SK-N-SH treated with all-trans-retinoic acid at 6 μM for 48 hours (cell line): ENCODE measurements at regions not wholly inside any gene's neighbourhood (a gene's known extent, or its start where the extent isn't known, plus 50 kb on each side); places are given as distances from the start of the nearest gene placed in this dataset.

Source experiments
- ATAC-seq: fragments of 200-7000 bp; cut with Tn5 transposase; 3 replicates; pipeline ENCODE4 v1.9.1; 2020; ENCODE audit warnings: mild to moderate bottlenecking, moderate library complexity
- ARNTL ChIP-seq: fragments of 450-650 bp; formaldehyde crosslinking; IDR thresholded peaks from 2 replicates; pipeline ENCODE4 v1.5.0; 2020; ENCODE audit warnings: low read depth, mild to moderate bottlenecking, moderate library complexity, borderline replicate concordance
- BACH2 ChIP-seq: fragments of 250-450 bp; sonication (Bioruptor Pico); IDR thresholded peaks from 2 replicates; pipeline ENCODE4 v1.9.0; 2021; ENCODE audit warnings: mild to moderate bottlenecking, borderline replicate concordance
- CREB5 ChIP-seq: fragments of 250-450 bp; sonication (Bioruptor Pico); IDR thresholded peaks from 2 replicates; pipeline ENCODE4 v1.5.1; 2020; ENCODE audit warnings: low read depth, mild to moderate bottlenecking, moderate library complexity
- CSDC2 ChIP-seq: fragments of 250-450 bp; sonication (Bioruptor Pico); IDR thresholded peaks from 2 replicates; pipeline ENCODE4 v1.5.0; 2020; ENCODE audit warnings: mild to moderate bottlenecking, moderate library complexity
- CSRNP3 ChIP-seq: fragments of 250-450 bp; sonication (Bioruptor Pico); IDR thresholded peaks from 2 replicates; pipeline ENCODE4 v1.5.1; 2021; ENCODE audit warnings: mild to moderate bottlenecking, moderate library complexity
- ESRRG ChIP-seq: fragments of 250-450 bp; sonication (Bioruptor Pico); IDR thresholded peaks from 2 replicates; pipeline ENCODE4 v1.6.1; 2021; ENCODE audit warnings: mild to moderate bottlenecking
- GLIS3 ChIP-seq: fragments of 250-450 bp; sonication (Bioruptor Pico); IDR thresholded peaks from 2 replicates; pipeline ENCODE4 v1.5.0; 2020; ENCODE audit warnings: mild to moderate bottlenecking, moderate library complexity
- ISL1 ChIP-seq: fragments of 250-450 bp; sonication (Bioruptor Pico); IDR thresholded peaks from 2 replicates; pipeline ENCODE4 v2.1.2; 2022; ENCODE audit warnings: mild to moderate bottlenecking, moderate library complexity
- OSR1 ChIP-seq: fragments of 250-450 bp; sonication (Bioruptor Pico); IDR thresholded peaks from 2 replicates; pipeline ENCODE4 v1.8.0; 2022; ENCODE audit warnings: moderate library complexity, mild to moderate bottlenecking, inconsistent platforms
- PATZ1 ChIP-seq: fragments of 250-450 bp; sonication (Bioruptor Pico); IDR thresholded peaks from 2 replicates; pipeline ENCODE4 v1.8.0; 2020; ENCODE audit warnings: mild to moderate bottlenecking, moderate library complexity, borderline replicate concordance
- POU6F1 ChIP-seq: fragments of 250-450 bp; sonication (Bioruptor Pico); IDR thresholded peaks from 2 replicates; pipeline ENCODE4 v1.8.0; 2021; ENCODE audit warnings: low read depth, mild to moderate bottlenecking, moderate library complexity, borderline replicate concordance
- PPARA ChIP-seq: fragments of 250-450 bp; sonication (Bioruptor Pico); IDR thresholded peaks from 2 replicates; pipeline ENCODE4 v1.5.0; 2020; ENCODE audit warnings: mild to moderate bottlenecking, borderline replicate concordance
- RARB ChIP-seq: fragments of 250-450 bp; sonication (Bioruptor Pico); IDR thresholded peaks from 2 replicates; pipeline ENCODE4 v1.8.0; 2021; ENCODE audit warnings: mild to moderate bottlenecking, moderate library complexity
- TCF4 ChIP-seq: fragments of 250-450 bp; sonication (Bioruptor Pico); IDR thresholded peaks from 2 replicates; pipeline ENCODE4 v1.8.0; 2021; ENCODE audit warnings: mild to moderate bottlenecking, moderate library complexity, borderline replicate concordance
- TOX ChIP-seq: fragments of 250-450 bp; sonication (Bioruptor Pico); IDR thresholded peaks from 2 replicates; pipeline ENCODE4 v1.8.0; 2021; ENCODE audit warnings: mild to moderate bottlenecking, moderate library complexity, borderline replicate concordance
- ZC3H10 ChIP-seq: fragments of 250-450 bp; sonication (Bioruptor Pico); IDR thresholded peaks from 2 replicates; pipeline ENCODE4 v1.5.1; 2021; ENCODE audit warnings: mild to moderate bottlenecking, moderate library complexity
- ZFP3 ChIP-seq: fragments of 250-450 bp; sonication (Bioruptor Pico); IDR thresholded peaks from 2 replicates; pipeline ENCODE4 v1.5.0; 2020; ENCODE audit warnings: mild to moderate bottlenecking, moderate library complexity
- ZFP30 ChIP-seq: fragments of 450-650 bp; formaldehyde crosslinking; IDR thresholded peaks from 2 replicates; pipeline ENCODE4 v1.5.0; 2022; ENCODE audit warnings: mild to moderate bottlenecking, moderate library complexity
- ZNF565 ChIP-seq: fragments of 450-650 bp; formaldehyde crosslinking; conservative IDR thresholded peaks from 2 replicates; pipeline ENCODE4 v1.5.0; 2020; ENCODE audit warnings: low read depth, mild to moderate bottlenecking, moderate library complexity
- ZNF70 ChIP-seq: fragments of 450-650 bp; formaldehyde crosslinking; IDR thresholded peaks from 2 replicates; pipeline ENCODE4 v1.5.0; 2020; ENCODE audit warnings: mild to moderate bottlenecking, moderate library complexity
- ZNF8 ChIP-seq: fragments of 450-650 bp; formaldehyde crosslinking; IDR thresholded peaks from 2 replicates; pipeline ENCODE4 v1.5.0; 2020; ENCODE audit warnings: mild to moderate bottlenecking, moderate library complexity

- no peak for ATAC-seq
- TF ChIP-seq CREB5 (CRISPR knock-in tag), result no peak
- no peak for TF ChIP-seq CSRNP3 (CRISPR knock-in tag)
- no peak for TF ChIP-seq BACH2 (CRISPR knock-in tag)
- TF ChIP-seq ARNTL (CRISPR knock-in tag), result no peak
- TF ChIP-seq RARB (CRISPR knock-in tag), result no peak
- no peak for TF ChIP-seq ESRRG (CRISPR knock-in tag)
- no peak for TF ChIP-seq ZC3H10 (CRISPR knock-in tag)
- no peak for TF ChIP-seq PATZ1
- no peak for TF ChIP-seq ISL1
- TF ChIP-seq ZNF8 (CRISPR knock-in tag), result no peak
- no peak for TF ChIP-seq ZFP30
- TF ChIP-seq, all 23 proteins: peak for 0
These were observed 100.7 kb upstream of the PDE4B start for GRCh38 chr1:65691972-65692371.

GRCh38 chr1:65694126-65694525 is 98.6 kb upstream of the PDE4B start:
- ATAC-seq, result no peak
- TF ChIP-seq ZNF565 (no peak), PATZ1 (no peak), CSDC2 (CRISPR knock-in tag) (no peak), TCF4 (CRISPR knock-in tag) (no peak), ZNF70 (no peak), PPARA (CRISPR knock-in tag) (no peak), TOX (CRISPR knock-in tag) (no peak), POU6F1 (no peak), OSR1 (no peak), GLIS3 (CRISPR knock-in tag) (no peak), ARNTL (CRISPR knock-in tag) (no peak), BACH2 (CRISPR knock-in tag) (no peak), ZNF8 (CRISPR knock-in tag) (no peak)

- no peak for TF ChIP-seq ESRRG (CRISPR knock-in tag)
- no peak for TF ChIP-seq BACH2 (CRISPR knock-in tag)
- TF ChIP-seq ZNF8 (CRISPR knock-in tag), result no peak
- no peak for TF ChIP-seq ZFP30
- TF ChIP-seq GLIS3 (CRISPR knock-in tag), result no peak
- no peak for TF ChIP-seq ZNF565
- no peak for TF ChIP-seq CSDC2 (CRISPR knock-in tag)
- TF ChIP-seq PPARA (CRISPR knock-in tag), result no peak
- TF ChIP-seq CREB5 (CRISPR knock-in tag), result no peak
- no peak for TF ChIP-seq TCF4 (CRISPR knock-in tag)
- TF ChIP-seq ZNF70, result no peak
- TF ChIP-seq PATZ1, result no peak
- no peak for TF ChIP-seq ARNTL (CRISPR knock-in tag)
- no peak for TF ChIP-seq ISL1
- TF ChIP-seq RARB (CRISPR knock-in tag), result no peak
- no peak for TF ChIP-seq POU6F1
- no peak for TF ChIP-seq ZFP3
These were observed 97.8 kb upstream of the PDE4B start for GRCh38 chr1:65694933-65695332.

More at GRCh38 chr1:65694933-65695332, 97.8 kb upstream of the PDE4B start:
- no peak for ATAC-seq
